IPS DF 19.7 (cell line): ENCODE measurements at regions not wholly inside any gene's neighbourhood (a gene's known extent, or its start where the extent isn't known, plus 50 kb on each side); places are given as distances from the start of the nearest gene placed in this dataset.

Source experiments
- DNase-seq: peaks from one replicate; pipeline ENCODE4 v3.0.0-alpha.2; 2013; ENCODE audit warnings: low read depth, low spot score

DNA sequence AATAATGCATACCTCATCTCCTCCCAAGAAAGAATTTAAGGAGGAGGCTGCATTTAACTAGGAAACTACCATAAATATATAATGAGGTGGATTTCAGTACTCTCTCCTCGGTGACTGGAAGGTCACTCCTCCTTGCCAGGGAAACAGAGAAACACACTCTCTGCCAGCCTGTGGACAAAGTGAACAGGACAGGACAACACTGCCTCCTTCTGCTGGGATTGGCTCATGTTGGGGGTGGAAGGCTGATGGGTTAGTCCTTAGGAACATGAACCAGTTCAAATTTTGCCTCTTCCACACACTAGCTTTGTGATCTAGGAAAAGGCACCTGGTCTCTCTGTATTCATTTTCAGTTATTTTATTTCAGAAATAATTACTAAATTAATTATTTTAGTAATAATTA is 50.6 kb upstream of the STEAP4 start:
- no peak for DNase-seq
